ENCODE measurements at regions not wholly inside any gene's neighbourhood (a gene's known extent, or its start where the extent isn't known, plus 50 kb on each side); places are given as distances from the start of the nearest gene placed in this dataset.
"Not testable (repeated sequence)": the region's sequence is repeated elsewhere in the genome, so short reads cannot be mapped to it uniquely, and the experiment has no call there.

GRCh38 chr7:6882321-6882721 lies 56.2 kb upstream of the CCZ1B start:
- H3K9me3 ChIP-seq (ENCODE audit: severe bottlenecking); H3K36me3 ChIP-seq (ENCODE audit: low read depth); DNase-seq (ENCODE audit: low spot score); H3K4me1 ChIP-seq (ENCODE audit: insufficient read depth, poor library complexity, severe bottlenecking); H3K27me3 ChIP-seq (ENCODE audit: insufficient read depth, poor library complexity, severe bottlenecking); H3K4me3 ChIP-seq (ENCODE audit: severe bottlenecking); ATAC-seq (ENCODE audit: low read depth); H3K27ac ChIP-seq (ENCODE audit: poor library complexity, severe bottlenecking): not testable (repeated sequence)

- not testable (repeated sequence) for H3K9me3 ChIP-seq (ENCODE audit: severe bottlenecking); H3K27me3 ChIP-seq (ENCODE audit: insufficient read depth, poor library complexity, severe bottlenecking); H3K27ac ChIP-seq (ENCODE audit: poor library complexity, severe bottlenecking); DNase-seq (ENCODE audit: low spot score); H3K4me1 ChIP-seq (ENCODE audit: insufficient read depth, poor library complexity, severe bottlenecking); H3K36me3 ChIP-seq (ENCODE audit: low read depth); ATAC-seq (ENCODE audit: low read depth); H3K4me3 ChIP-seq (ENCODE audit: severe bottlenecking)
Measured at GRCh38 chr7:6883756-6884155, 57.7 kb upstream of the CCZ1B start.

GRCh38 chr7:6886198-6886597 lies 60.1 kb upstream of the CCZ1B start:
- Histone ChIP-seq H3K27me3 (ENCODE audit: insufficient read depth, poor library complexity, severe bottlenecking) (no peaks in the 10 kb centered on the region), H3K36me3 (ENCODE audit: low read depth) (no peaks in the 10 kb centered on the region), H3K4me1 (ENCODE audit: insufficient read depth, poor library complexity, severe bottlenecking) (no peaks in the 10 kb centered on the region), H3K9me3 (ENCODE audit: severe bottlenecking) (no peaks in the 10 kb centered on the region), H3K4me3 (ENCODE audit: severe bottlenecking) (no peak overlapping the region), H3K27ac (ENCODE audit: poor library complexity, severe bottlenecking) (no peak overlapping the region)
- DNase-seq (ENCODE audit: low spot score) (no peak), ATAC-seq (ENCODE audit: low read depth) (no peak)
- TF ChIP-seq CTCF (IDR thresholded peaks at IDR 0.05; ENCODE audit: poor library complexity, severe bottlenecking): no peak

GRCh38 chr7:6888267-6889045 lies 62.4 kb upstream of the CCZ1B start:
- H3K27me3 ChIP-seq (ENCODE audit: insufficient read depth, poor library complexity, severe bottlenecking); ATAC-seq (ENCODE audit: low read depth); H3K27ac ChIP-seq (ENCODE audit: poor library complexity, severe bottlenecking); H3K9me3 ChIP-seq (ENCODE audit: severe bottlenecking); H3K4me3 ChIP-seq (ENCODE audit: severe bottlenecking); DNase-seq (ENCODE audit: low spot score); H3K36me3 ChIP-seq (ENCODE audit: low read depth); H3K4me1 ChIP-seq (ENCODE audit: insufficient read depth, poor library complexity, severe bottlenecking): not testable (repeated sequence)

- H3K4me3 ChIP-seq (ENCODE audit: severe bottlenecking): no peak overlapping the region
- H3K4me1 ChIP-seq (ENCODE audit: insufficient read depth, poor library complexity, severe bottlenecking): no peaks in the 10 kb centered on the region
- H3K9me3 ChIP-seq (ENCODE audit: severe bottlenecking): no peaks in the 10 kb centered on the region
- no peaks in the 10 kb centered on the region for H3K27me3 ChIP-seq (ENCODE audit: insufficient read depth, poor library complexity, severe bottlenecking)
- H3K27ac ChIP-seq (ENCODE audit: poor library complexity, severe bottlenecking): no peak overlapping the region
- ATAC-seq (ENCODE audit: low read depth) (no peak), DNase-seq (ENCODE audit: low spot score) (no peak)
- TF ChIP-seq CTCF (IDR thresholded peaks at IDR 0.05; ENCODE audit: poor library complexity, severe bottlenecking): no peak
- no peaks in the 10 kb centered on the region for H3K36me3 ChIP-seq (ENCODE audit: low read depth)
Measured at GRCh38 chr7:6889252-6889812, 63.3 kb upstream of the CCZ1B start.

GRCh38 chr7:6902097-6902518 lies 76.0 kb upstream of the CCZ1B start:
- not testable (repeated sequence) for H3K9me3 ChIP-seq (ENCODE audit: severe bottlenecking); DNase-seq (ENCODE audit: low spot score); H3K27ac ChIP-seq (ENCODE audit: poor library complexity, severe bottlenecking); H3K4me3 ChIP-seq (ENCODE audit: severe bottlenecking); H3K27me3 ChIP-seq (ENCODE audit: insufficient read depth, poor library complexity, severe bottlenecking); ATAC-seq (ENCODE audit: low read depth); H3K4me1 ChIP-seq (ENCODE audit: insufficient read depth, poor library complexity, severe bottlenecking); H3K36me3 ChIP-seq (ENCODE audit: low read depth)

GRCh38 chr7:6903289-6903688 lies 77.2 kb upstream of the CCZ1B start:
- DNase-seq (ENCODE audit: low spot score); H3K4me1 ChIP-seq (ENCODE audit: insufficient read depth, poor library complexity, severe bottlenecking); H3K4me3 ChIP-seq (ENCODE audit: severe bottlenecking): not testable (repeated sequence)

GRCh38 chr7:6903792-6904191 lies 77.7 kb upstream of the CCZ1B start:
- not testable (repeated sequence) for ATAC-seq (ENCODE audit: low read depth); H3K9me3 ChIP-seq (ENCODE audit: severe bottlenecking); DNase-seq (ENCODE audit: low spot score); H3K4me3 ChIP-seq (ENCODE audit: severe bottlenecking); H3K4me1 ChIP-seq (ENCODE audit: insufficient read depth, poor library complexity, severe bottlenecking); H3K27me3 ChIP-seq (ENCODE audit: insufficient read depth, poor library complexity, severe bottlenecking); H3K36me3 ChIP-seq (ENCODE audit: low read depth); H3K27ac ChIP-seq (ENCODE audit: poor library complexity, severe bottlenecking)

More at GRCh38 chr7:6903289-6903688, 77.2 kb upstream of the CCZ1B start:
- ATAC-seq (ENCODE audit: low read depth); H3K27ac ChIP-seq (ENCODE audit: poor library complexity, severe bottlenecking); H3K36me3 ChIP-seq (ENCODE audit: low read depth); H3K9me3 ChIP-seq (ENCODE audit: severe bottlenecking); H3K27me3 ChIP-seq (ENCODE audit: insufficient read depth, poor library complexity, severe bottlenecking): not testable (repeated sequence)
